ENCODE measurements at regions not wholly inside any gene's neighbourhood (a gene's known extent, or its start where the extent isn't known, plus 50 kb on each side); places are given as distances from the start of the nearest gene placed in this dataset.

GRCh38 chr3:27779176-27779575, 57.1 kb upstream of the EOMES start:
- no peaks in the 10 kb centered on the region for H3K9me3 ChIP-seq
- no peaks in the 10 kb centered on the region for H3K36me3 ChIP-seq
- TF ChIP-seq CTCF (IDR thresholded peaks at IDR 0.05) (no peak), POLR2A (IDR thresholded peaks at IDR 0.05) (no peak)
- no peak for DNase-seq
- H3K4me1 ChIP-seq = no peaks in the 10 kb centered on the region
- no peaks in the 10 kb centered on the region for H3K27me3 ChIP-seq
- WGBS, 5 donors = 63 to 73% (median 70%) methylated on average over 2 of the region's 2 CpGs
- no peak overlapping the region for H3K4me3 ChIP-seq
- intact Hi-C loops (cut with DNase I; ENCODE audit: low total_unique reads) = no loop called here
- H3K27ac ChIP-seq = no peak overlapping the region

- no peaks in the 10 kb centered on the region for H3K27me3 ChIP-seq
- WGBS, 5 donors = 94 to 98% (median 97%) methylated on average over 2 of the region's 2 CpGs
- H3K9me3 ChIP-seq = no peaks in the 10 kb centered on the region
- H3K36me3 ChIP-seq = no peaks in the 10 kb centered on the region
- no peaks in the 10 kb centered on the region for H3K4me1 ChIP-seq
- DNase-seq = no peak
- intact Hi-C loops (cut with DNase I; ENCODE audit: low total_unique reads) = no loop called here
- no peak overlapping the region for H3K27ac ChIP-seq
- TF ChIP-seq EP300 (IDR thresholded peaks at IDR 0.05) = no peak
- TF ChIP-seq POLR2A (IDR thresholded peaks at IDR 0.05) = no peak
- no peak for TF ChIP-seq CTCF (IDR thresholded peaks at IDR 0.05)
- no peak for TF ChIP-seq POLR2AphosphoS5 (IDR thresholded peaks at IDR 0.05)
- H3K4me3 ChIP-seq = no peak overlapping the region
These were observed 67.3 kb upstream of the EOMES start for GRCh38 chr3:27789420-27789819.

GRCh38 chr3:27791956-27792355, 69.8 kb upstream of the EOMES start:
- Histone ChIP-seq H3K9me3 (no peaks in the 10 kb centered on the region), H3K36me3 (no peaks in the 10 kb centered on the region), H3K4me1 (no peaks in the 10 kb centered on the region), H3K27me3 (no peaks in the 10 kb centered on the region), H3K4me3 (no peak overlapping the region), H3K27ac (no peak overlapping the region)
- intact Hi-C loops (cut with DNase I; ENCODE audit: low total_unique reads) = no loop called here
- DNase-seq = no peak
- TF ChIP-seq EP300 (IDR thresholded peaks at IDR 0.05) = no peak
- no peak for TF ChIP-seq CTCF (IDR thresholded peaks at IDR 0.05)
- TF ChIP-seq POLR2AphosphoS5 (IDR thresholded peaks at IDR 0.05) = no peak
- TF ChIP-seq POLR2A (IDR thresholded peaks at IDR 0.05) = no peak
- WGBS, 5 donors = 72 to 91% (median 82%) methylated on average over 2 of the region's 2 CpGs

GRCh38 chr3:27792869-27793268, 70.7 kb upstream of the EOMES start:
- TF ChIP-seq POLR2AphosphoS5 (IDR thresholded peaks at IDR 0.05) (no peak), POLR2A (IDR thresholded peaks at IDR 0.05) (no peak), CTCF (IDR thresholded peaks at IDR 0.05) (no peak), EP300 (IDR thresholded peaks at IDR 0.05) (no peak)
- Histone ChIP-seq H3K36me3 (no peaks in the 10 kb centered on the region), H3K4me3 (no peak overlapping the region), H3K27ac (no peak overlapping the region), H3K4me1 (no peaks in the 10 kb centered on the region), H3K9me3 (no peaks in the 10 kb centered on the region), H3K27me3 (no peaks in the 10 kb centered on the region)
- no peak for DNase-seq
- WGBS, 5 donors = 44 to 67% (median 60%) methylated on average over 3 of the region's 3 CpGs
- intact Hi-C loops (cut with DNase I; ENCODE audit: low total_unique reads) = no loop called here

- DNase-seq = no peak
- Histone ChIP-seq H3K36me3 (no peaks in the 10 kb centered on the region), H3K27me3 (no peaks in the 10 kb centered on the region), H3K27ac (no peak overlapping the region), H3K4me1 (no peaks in the 10 kb centered on the region), H3K9me3 (no peaks in the 10 kb centered on the region), H3K4me3 (no peak overlapping the region)
- WGBS, 5 donors = 74 to 86% (median 80%) methylated on average over 4 of the region's 4 CpGs
- no peak for TF ChIP-seq POLR2AphosphoS5 (IDR thresholded peaks at IDR 0.05)
- intact Hi-C loops (cut with DNase I; ENCODE audit: low total_unique reads) = no loop called here
These were observed 72.1 kb upstream of the EOMES start for GRCh38 chr3:27794211-27794610.
